ENCODE measurements at regions not wholly inside any gene's neighbourhood (a gene's known extent, or its start where the extent isn't known, plus 50 kb on each side); places are given as distances from the start of the nearest gene placed in this dataset.

DNA sequence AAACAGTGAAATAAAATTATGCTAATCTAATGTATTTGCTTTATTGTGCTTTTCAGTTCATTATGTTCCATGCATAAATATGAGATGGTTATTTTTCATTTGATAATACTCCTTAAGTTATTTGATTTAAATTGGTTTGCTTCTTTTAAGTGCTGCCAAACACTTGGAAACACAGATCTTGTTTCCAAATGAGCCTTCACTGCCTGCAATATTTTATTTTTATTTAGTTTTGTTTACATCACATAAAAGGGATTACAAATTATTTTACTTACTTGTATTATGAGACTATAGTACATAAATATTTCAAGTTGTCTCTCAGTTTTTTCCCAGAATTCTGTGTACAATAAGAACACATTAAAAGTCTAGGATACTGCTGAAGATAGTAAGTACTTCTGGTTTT, 1662.4 kb upstream of the B3GALT2 start (continued):
- TF ChIP-seq, protein P1, sequence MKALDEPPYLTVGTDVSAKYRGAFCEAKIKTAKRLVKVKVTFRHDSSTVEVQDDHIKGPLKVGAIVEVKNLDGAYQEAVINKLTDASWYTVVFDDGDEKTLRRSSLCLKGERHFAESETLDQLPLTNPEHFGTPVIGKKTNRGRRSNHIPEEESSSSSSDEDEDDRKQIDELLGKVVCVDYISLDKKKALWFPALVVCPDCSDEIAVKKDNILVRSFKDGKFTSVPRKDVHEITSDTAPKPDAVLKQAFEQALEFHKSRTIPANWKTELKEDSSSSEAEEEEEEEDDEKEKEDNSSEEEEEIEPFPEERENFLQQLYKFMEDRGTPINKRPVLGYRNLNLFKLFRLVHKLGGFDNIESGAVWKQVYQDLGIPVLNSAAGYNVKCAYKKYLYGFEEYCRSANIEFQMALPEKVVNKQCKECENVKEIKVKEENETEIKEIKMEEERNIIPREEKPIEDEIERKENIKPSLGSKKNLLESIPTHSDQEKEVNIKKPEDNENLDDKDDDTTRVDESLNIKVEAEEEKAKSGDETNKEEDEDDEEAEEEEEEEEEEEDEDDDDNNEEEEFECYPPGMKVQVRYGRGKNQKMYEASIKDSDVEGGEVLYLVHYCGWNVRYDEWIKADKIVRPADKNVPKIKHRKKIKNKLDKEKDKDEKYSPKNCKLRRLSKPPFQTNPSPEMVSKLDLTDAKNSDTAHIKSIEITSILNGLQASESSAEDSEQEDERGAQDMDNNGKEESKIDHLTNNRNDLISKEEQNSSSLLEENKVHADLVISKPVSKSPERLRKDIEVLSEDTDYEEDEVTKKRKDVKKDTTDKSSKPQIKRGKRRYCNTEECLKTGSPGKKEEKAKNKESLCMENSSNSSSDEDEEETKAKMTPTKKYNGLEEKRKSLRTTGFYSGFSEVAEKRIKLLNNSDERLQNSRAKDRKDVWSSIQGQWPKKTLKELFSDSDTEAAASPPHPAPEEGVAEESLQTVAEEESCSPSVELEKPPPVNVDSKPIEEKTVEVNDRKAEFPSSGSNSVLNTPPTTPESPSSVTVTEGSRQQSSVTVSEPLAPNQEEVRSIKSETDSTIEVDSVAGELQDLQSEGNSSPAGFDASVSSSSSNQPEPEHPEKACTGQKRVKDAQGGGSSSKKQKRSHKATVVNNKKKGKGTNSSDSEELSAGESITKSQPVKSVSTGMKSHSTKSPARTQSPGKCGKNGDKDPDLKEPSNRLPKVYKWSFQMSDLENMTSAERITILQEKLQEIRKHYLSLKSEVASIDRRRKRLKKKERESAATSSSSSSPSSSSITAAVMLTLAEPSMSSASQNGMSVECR (CRISPR knock-in tag; IDR thresholded peaks at IDR 0.05): no peak
- no peak for TF ChIP-seq SIX5 (IDR thresholded peaks at IDR 0.05; ENCODE audit: borderline replicate concordance in 1 of 2, insufficient read depth in 1 of 2, low read depth in 1 of 2, low read length in 2 of 2)
- TF ChIP-seq SRSF9 (IDR thresholded peaks at IDR 0.05; ENCODE audit: borderline replicate concordance, low read depth, low read length): no peak
- no peak for TF ChIP-seq SIRT6 (IDR thresholded peaks at IDR 0.05; ENCODE audit: low read depth, low read length)
- no peak for TF ChIP-seq ZNF780A (CRISPR knock-in tag; IDR thresholded peaks at IDR 0.05)
- TF ChIP-seq YY1 (IDR thresholded peaks at IDR 0.05; ENCODE audit: borderline replicate concordance in 1 of 3, control insufficient read depth in 1 of 3, extremely low read depth in 1 of 3, insufficient read depth in 3 of 3, insufficient read length in 1 of 3, insufficient replicate concordance in 2 of 3, low read depth in 1 of 3, low read length in 2 of 3): no peak
- TF ChIP-seq NUFIP1 (IDR thresholded peaks at IDR 0.05; ENCODE audit: partially characterized antibody): no peak

Measured in K562 (cell line).